ENCODE measurements at regions not wholly inside any gene's neighbourhood (a gene's known extent, or its start where the extent isn't known, plus 50 kb on each side); places are given as distances from the start of the nearest gene placed in this dataset.

DNA sequence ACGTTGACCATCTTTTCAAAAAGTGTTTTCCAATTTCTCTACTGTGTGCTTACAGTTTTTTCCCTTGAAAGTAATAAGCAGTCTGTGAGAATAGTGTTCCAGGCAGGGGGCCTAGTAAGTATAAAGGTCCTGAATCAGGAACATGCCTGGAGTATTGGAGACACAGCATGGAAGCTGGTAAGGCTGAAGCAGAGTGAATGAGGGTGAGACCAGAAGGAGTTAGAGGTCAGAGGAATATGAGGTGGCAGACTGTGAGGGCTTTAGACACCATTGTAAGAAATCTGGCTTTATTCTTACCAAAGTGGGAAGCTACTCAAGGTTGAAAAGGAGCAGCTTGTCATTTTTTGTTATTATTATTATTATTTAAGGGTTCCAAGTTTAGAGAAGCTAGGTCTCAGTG is 107.4 kb downstream of the CT47B1 start:
- no peaks in the 10 kb centered on the region for H3K4me1 Mint-ChIP-seq
- H3K27ac ChIP-seq (ENCODE audit: low read length), result no peak overlapping the region
- intact Hi-C loops (cut with micrococcal nuclease), result no loop called here
- peaks cover 0 to 2% of the 10 kb centered on the region in 2 donors for H3K27me3 Mint-ChIP-seq (ENCODE audit: low read depth in 2 of 2)
- WGBS (ENCODE audit: insufficient coverage), result no CpG with 5 or more reads among the region's 1 CpG
- no peaks in the 10 kb centered on the region for H3K9me3 ChIP-seq (ENCODE audit: control insufficient read depth, insufficient read depth, low read length)
- no peaks in the 10 kb centered on the region for H3K36me3 ChIP-seq (ENCODE audit: control insufficient read depth, insufficient read depth, low read length)
- no peak for TF ChIP-seq CTCF (IDR thresholded peaks at IDR 0.05)
- no peaks in the 10 kb centered on the region for H3K9me3 Mint-ChIP-seq
- no peaks in the 10 kb centered on the region for H3K4me1 ChIP-seq (ENCODE audit: control insufficient read depth, insufficient read depth, low read length)
- H3K27me3 ChIP-seq (ENCODE audit: control insufficient read depth, insufficient read depth, low read length), result no peaks in the 10 kb centered on the region
- no peak overlapping the region for H3K4me3 ChIP-seq (ENCODE audit: low read length)
- DNase-seq (no peak), ATAC-seq (no peak)
- H3K4me3 Mint-ChIP-seq, result no peak overlapping the region
- H3K36me3 Mint-ChIP-seq, result no peaks in the 10 kb centered on the region
- no peak overlapping the region for H3K27ac Mint-ChIP-seq

GRCh38 chrX:120763269-120763668 is 112.4 kb downstream of the CT47B1 start:
- no peaks in the 10 kb centered on the region for H3K36me3 Mint-ChIP-seq
- H3K27me3 ChIP-seq (ENCODE audit: control insufficient read depth, insufficient read depth, low read length), result no peaks in the 10 kb centered on the region
- no peak overlapping the region for H3K27ac ChIP-seq (ENCODE audit: low read length)
- no peak overlapping the region for H3K4me3 Mint-ChIP-seq
- no peaks in the 10 kb centered on the region for H3K36me3 ChIP-seq (ENCODE audit: control insufficient read depth, insufficient read depth, low read length)
- ATAC-seq (no peak), DNase-seq (no peak)
- no peak overlapping the region for H3K27ac Mint-ChIP-seq
- H3K4me1 Mint-ChIP-seq, result no peaks in the 10 kb centered on the region
- H3K4me3 ChIP-seq (ENCODE audit: low read length), result no peak overlapping the region
- peaks cover 0 to 2% of the 10 kb centered on the region in 2 donors for H3K27me3 Mint-ChIP-seq (ENCODE audit: low read depth in 2 of 2)
- TF ChIP-seq CTCF (IDR thresholded peaks at IDR 0.05), result no peak
- 80% methylated on average over 1 of the region's 2 CpGs for WGBS (ENCODE audit: insufficient coverage)
- no peaks in the 10 kb centered on the region for H3K9me3 Mint-ChIP-seq
- H3K4me1 ChIP-seq (ENCODE audit: control insufficient read depth, insufficient read depth, low read length), result no peaks in the 10 kb centered on the region
- intact Hi-C loops (cut with micrococcal nuclease), result no loop called here
- H3K9me3 ChIP-seq (ENCODE audit: control insufficient read depth, insufficient read depth, low read length), result no peaks in the 10 kb centered on the region

DNA sequence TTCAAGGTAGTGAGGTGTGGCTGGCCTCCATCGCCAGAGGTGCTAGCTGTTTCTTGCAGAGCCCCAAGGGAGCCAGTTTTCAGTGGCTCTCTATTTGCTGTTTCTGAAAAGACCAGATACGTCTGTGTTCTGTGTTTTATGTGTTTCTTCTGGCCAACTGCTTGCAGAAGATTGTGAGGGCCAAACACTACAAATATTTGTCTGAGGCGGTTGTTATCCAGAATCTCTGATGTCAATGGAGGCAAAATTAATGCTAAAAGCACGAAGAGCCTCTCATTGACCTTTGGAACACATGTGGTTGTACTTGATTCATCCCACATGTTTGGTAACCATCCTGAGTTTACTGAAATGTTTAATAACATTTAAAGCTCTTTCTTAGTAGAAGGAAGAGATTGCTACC is 113.9 kb downstream of the CT47B1 start:
- ATAC-seq (no peak), DNase-seq (no peak)
- Mint-ChIP-seq H3K36me3 (no peaks in the 10 kb centered on the region), H3K9me3 (no peaks in the 10 kb centered on the region), H3K27me3 (ENCODE audit: low read depth in 2 of 2) (peaks cover 0 to 2% of the 10 kb centered on the region in 2 donors), H3K27ac (no peak overlapping the region), H3K4me1 (no peaks in the 10 kb centered on the region), H3K4me3 (no peak overlapping the region)
- intact Hi-C loops (cut with micrococcal nuclease), result no loop called here
- Histone ChIP-seq H3K4me1 (ENCODE audit: control insufficient read depth, insufficient read depth, low read length) (no peaks in the 10 kb centered on the region), H3K4me3 (ENCODE audit: low read length) (no peak overlapping the region), H3K9me3 (ENCODE audit: control insufficient read depth, insufficient read depth, low read length) (no peaks in the 10 kb centered on the region), H3K36me3 (ENCODE audit: control insufficient read depth, insufficient read depth, low read length) (no peaks in the 10 kb centered on the region), H3K27ac (ENCODE audit: low read length) (no peak overlapping the region), H3K27me3 (ENCODE audit: control insufficient read depth, insufficient read depth, low read length) (no peaks in the 10 kb centered on the region)
- TF ChIP-seq CTCF (IDR thresholded peaks at IDR 0.05), result no peak
- WGBS (ENCODE audit: insufficient coverage), result 84% methylated on average over 4 of the region's 4 CpGs

GRCh38 chrX:120759685-120760084 is 116.0 kb downstream of the CT47B1 start:
- Mint-ChIP-seq H3K27me3 (ENCODE audit: low read depth in 2 of 2) (peaks cover 0 to 2% of the 10 kb centered on the region in 2 donors), H3K4me1 (no peaks in the 10 kb centered on the region), H3K4me3 (no peak overlapping the region), H3K27ac (no peak overlapping the region), H3K9me3 (no peaks in the 10 kb centered on the region), H3K36me3 (no peaks in the 10 kb centered on the region)
- ATAC-seq (no peak), DNase-seq (peak in 1 of 2 donors; percentile 2)
- intact Hi-C loops (cut with micrococcal nuclease), result no loop called here
- Histone ChIP-seq H3K36me3 (ENCODE audit: control insufficient read depth, insufficient read depth, low read length) (no peaks in the 10 kb centered on the region), H3K27me3 (ENCODE audit: control insufficient read depth, insufficient read depth, low read length) (no peaks in the 10 kb centered on the region), H3K4me1 (ENCODE audit: control insufficient read depth, insufficient read depth, low read length) (no peaks in the 10 kb centered on the region), H3K27ac (ENCODE audit: low read length) (no peak overlapping the region), H3K9me3 (ENCODE audit: control insufficient read depth, insufficient read depth, low read length) (no peaks in the 10 kb centered on the region), H3K4me3 (ENCODE audit: low read length) (no peak overlapping the region)
- WGBS (ENCODE audit: insufficient coverage), result 53% methylated on average over 1 of the region's 1 CpG
- no peak for TF ChIP-seq CTCF (IDR thresholded peaks at IDR 0.05)
